Mucosa of gallbladder (tissue), 1 donor: ENCODE measurements at regions not wholly inside any gene's neighbourhood (a gene's known extent, or its start where the extent isn't known, plus 50 kb on each side); places are given as distances from the start of the nearest gene placed in this dataset.
"Not testable (repeated sequence)": the region's sequence is repeated elsewhere in the genome, so short reads cannot be mapped to it uniquely, and the experiment has no call there.

ENCODE experiments used
- DNase-seq: peaks from one replicate; pipeline ENCODE4 v3.0.0-alpha.2; 2020; ENCODE audit warnings: low spot score
- donor health status: DM: no; HTN: no; CAD: no.

- no peak for DNase-seq
These were observed 247.9 kb downstream of the ZPLD1 start for GRCh38 chr3:102682741-102683140.

DNA sequence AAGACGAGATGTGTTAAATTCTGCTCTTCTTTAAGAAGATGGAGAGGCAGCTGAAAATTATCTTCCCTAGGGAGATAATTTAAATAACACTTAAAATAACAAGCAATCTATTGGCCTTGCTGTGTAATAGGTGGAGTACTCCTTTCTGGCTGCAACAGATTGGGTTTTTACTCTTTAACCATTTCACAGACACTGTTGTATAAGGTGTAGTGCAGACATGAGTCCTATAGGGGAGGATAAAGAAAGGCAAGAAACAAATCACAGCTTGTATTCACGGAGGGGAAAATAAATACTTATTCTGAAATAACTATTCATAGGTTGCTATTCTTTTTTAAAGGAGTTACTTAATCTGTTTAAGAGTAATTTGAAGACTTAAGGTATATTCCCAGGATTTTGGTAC is 252.0 kb downstream of the ZPLD1 start:
- no peak for DNase-seq

GRCh38 chr3:102687851-102688555 is 253.2 kb downstream of the ZPLD1 start:
- no peak for DNase-seq

- no peak for DNase-seq
These were observed 253.7 kb downstream of the ZPLD1 start for GRCh38 chr3:102688556-102688930.

DNA sequence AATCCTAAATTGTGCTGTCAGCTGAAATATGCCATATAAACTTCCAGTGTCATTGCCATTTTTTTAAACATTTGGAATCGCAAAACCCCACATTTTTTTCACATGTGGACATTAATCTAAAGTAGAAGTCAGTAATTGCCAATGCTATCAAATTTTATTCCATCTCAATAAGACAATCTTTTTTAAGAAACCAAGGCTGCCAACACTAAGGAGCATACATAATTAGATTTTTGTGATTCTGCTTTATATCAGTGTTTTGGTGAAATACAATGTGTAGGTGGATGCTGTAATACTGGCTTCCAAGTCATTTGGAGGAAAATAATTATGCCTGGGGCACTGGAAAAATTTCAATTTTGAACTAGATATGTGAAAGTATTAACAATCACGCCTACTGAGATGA is 256.7 kb downstream of the ZPLD1 start:
- DNase-seq = no peak

- DNase-seq = no peak
These were observed 264.4 kb downstream of the ZPLD1 start for GRCh38 chr3:102699104-102699818.

GRCh38 chr3:102699819-102700140 is 265.0 kb downstream of the ZPLD1 start:
- DNase-seq = no peak

- no peak for DNase-seq
These were observed 278.1 kb downstream of the ZPLD1 start for GRCh38 chr3:102712896-102713295.

- no peak for DNase-seq
These were observed 279.8 kb downstream of the ZPLD1 start for GRCh38 chr3:102714567-102714966.

GRCh38 chr3:102715030-102715697 is 280.3 kb downstream of the ZPLD1 start:
- DNase-seq = no peak

DNA sequence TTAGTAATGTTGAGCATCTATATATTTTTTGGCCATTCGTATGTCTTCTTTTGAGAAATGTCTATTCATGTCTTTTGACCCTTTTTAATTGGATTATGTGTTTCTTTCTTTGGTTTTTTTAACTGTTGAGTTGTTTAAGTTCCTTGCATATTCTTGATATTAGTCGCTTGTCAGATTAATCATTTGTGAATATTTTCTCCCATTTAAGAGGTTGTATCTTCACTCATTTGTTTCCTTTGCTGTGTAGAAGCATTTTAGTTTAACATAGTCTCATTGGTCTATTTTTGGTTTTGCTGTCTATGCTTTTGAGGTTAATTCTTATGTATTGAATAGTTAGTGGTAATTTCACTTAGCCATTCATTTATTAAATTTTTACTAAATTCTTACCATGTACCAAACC is 283.8 kb downstream of the ZPLD1 start:
- DNase-seq = no peak

- DNase-seq = no peak
These were observed 287.5 kb downstream of the ZPLD1 start for GRCh38 chr3:102722317-102722716.

DNA sequence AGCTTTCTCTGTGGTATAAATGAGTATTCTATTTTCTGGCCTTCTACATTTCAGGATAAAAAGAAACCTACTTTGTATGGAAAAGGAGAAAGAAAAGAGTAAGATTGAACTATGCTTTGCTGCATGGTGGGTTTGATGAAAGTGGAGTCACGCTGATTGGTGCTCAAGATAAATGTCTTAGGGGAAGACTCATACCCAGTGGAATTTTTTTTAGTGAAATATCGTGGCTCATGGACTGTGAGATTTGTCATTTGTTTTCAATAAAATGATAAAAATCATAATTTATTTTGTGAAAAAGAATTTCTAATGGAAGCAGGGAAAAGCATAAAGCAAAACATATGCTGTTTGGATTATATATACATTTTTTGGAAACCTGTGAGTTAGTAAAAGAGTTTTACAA is 292.5 kb downstream of the ZPLD1 start:
- no peak for DNase-seq

GRCh38 chr3:102732581-102732980 is 297.8 kb downstream of the ZPLD1 start:
- not testable (repeated sequence) for DNase-seq

GRCh38 chr3:102733791-102734563 is 299.2 kb downstream of the ZPLD1 start:
- no peak for DNase-seq

GRCh38 chr3:102735311-102735710 is 300.5 kb downstream of the ZPLD1 start:
- DNase-seq = no peak

GRCh38 chr3:102736288-102736974 is 301.6 kb downstream of the ZPLD1 start:
- no peak for DNase-seq

GRCh38 chr3:102736975-102737304 is 302.1 kb downstream of the ZPLD1 start:
- no peak for DNase-seq

- DNase-seq = no peak
These were observed 302.5 kb downstream of the ZPLD1 start for GRCh38 chr3:102737353-102737752.

- DNase-seq = no peak
These were observed 306.3 kb downstream of the ZPLD1 start for GRCh38 chr3:102741105-102741504.

- no peak for DNase-seq
These were observed 306.9 kb downstream of the ZPLD1 start for GRCh38 chr3:102741694-102742093.

DNA sequence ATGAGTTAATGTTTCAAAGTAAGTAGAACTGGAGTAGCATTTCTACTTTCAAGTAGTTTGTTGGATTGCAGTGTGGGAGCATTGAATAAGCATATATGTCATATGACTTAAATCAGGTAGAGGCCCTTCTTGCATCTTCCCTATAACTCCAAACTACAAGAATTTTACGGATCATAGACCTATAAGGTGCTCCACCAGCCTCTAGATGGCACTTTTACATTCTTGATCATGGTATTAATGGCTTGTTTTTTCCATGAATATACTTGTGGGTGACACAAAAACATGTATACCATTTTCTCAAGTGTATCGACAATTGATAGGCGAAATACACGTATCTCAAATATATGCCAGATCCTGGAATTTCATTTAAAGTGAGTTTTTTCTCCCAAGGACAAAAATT is 311.1 kb downstream of the ZPLD1 start:
- DNase-seq = no peak
